Chondrocyte (in vitro differentiated cells): ENCODE measurements at regions not wholly inside any gene's neighbourhood (a gene's known extent, or its start where the extent isn't known, plus 50 kb on each side); places are given as distances from the start of the nearest gene placed in this dataset.
A peak's percentile ranks its signal among the peaks of the same experiment; 100 is the strongest.

ENCODE experiments used
- DNase-seq: peaks from one replicate; pipeline ENCODE4 v3.0.0; 2021; ENCODE audit warnings: mixed read lengths, low spot score
- H3K27ac Mint-ChIP-seq: one replicate; pipeline ENCODE4 v1.8.0; 2021; ENCODE audit warnings: mild to moderate bottlenecking, moderate library complexity, mixed read lengths; ENCODE audit not compliant: unreplicated experiment
- H3K27me3 Mint-ChIP-seq: 2 replicates; pipeline ENCODE4 v1.8.0; 2021; ENCODE audit warnings: low read depth, mixed read lengths
- H3K36me3 Mint-ChIP-seq: 2 replicates; pipeline ENCODE4 v1.8.0; 2021; ENCODE audit warnings: low read depth, mixed read lengths
- H3K4me1 Mint-ChIP-seq: 2 replicates; pipeline ENCODE4 v1.8.0; 2021; ENCODE audit warnings: low read depth, mild to moderate bottlenecking, mixed read lengths
- H3K4me3 Mint-ChIP-seq: one replicate; pipeline ENCODE4 v1.8.0; 2021; ENCODE audit warnings: mild to moderate bottlenecking, moderate library complexity, mixed read lengths; ENCODE audit not compliant: unreplicated experiment
- H3K9me3 Mint-ChIP-seq: 2 replicates; pipeline ENCODE4 v1.8.0; 2021; ENCODE audit warnings: low read depth, mixed read lengths
- TF ChIP-seq, protein P1 (sequence below): fragments of 200-600 bp; sonication (generic); IDR thresholded peaks from 2 replicates; pipeline ENCODE4 v1.5.0; 2021; ENCODE audit warnings: antibody characterized with exemption, mild to moderate bottlenecking, moderate library complexity

DNA sequence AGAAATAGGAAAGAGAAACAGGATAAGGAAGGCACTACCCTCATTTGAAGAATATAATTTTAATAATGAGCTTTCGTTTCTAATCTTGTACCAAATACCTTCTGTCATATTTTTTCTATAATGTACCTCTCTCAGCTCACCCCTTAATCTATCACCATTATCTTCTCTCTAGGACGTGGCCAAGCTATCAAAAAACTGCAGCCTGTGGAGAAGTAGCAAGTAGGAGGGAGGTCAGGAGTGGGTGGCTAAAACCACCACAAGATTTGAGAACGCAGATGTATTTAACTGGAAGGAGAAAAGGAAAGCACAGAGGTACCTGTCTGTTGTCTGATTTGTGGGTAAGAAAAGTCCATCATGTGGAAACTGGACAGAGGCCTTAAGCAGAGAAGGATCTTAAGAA lies 576.7 kb upstream of the DIPK2B start:
- peaks cover 4% of the 10 kb centered on the region for H3K9me3 Mint-ChIP-seq
- H3K4me1 Mint-ChIP-seq, result peaks cover 54% of the 10 kb centered on the region
- H3K36me3 Mint-ChIP-seq, result no peaks in the 10 kb centered on the region
- TF ChIP-seq, protein P1, sequence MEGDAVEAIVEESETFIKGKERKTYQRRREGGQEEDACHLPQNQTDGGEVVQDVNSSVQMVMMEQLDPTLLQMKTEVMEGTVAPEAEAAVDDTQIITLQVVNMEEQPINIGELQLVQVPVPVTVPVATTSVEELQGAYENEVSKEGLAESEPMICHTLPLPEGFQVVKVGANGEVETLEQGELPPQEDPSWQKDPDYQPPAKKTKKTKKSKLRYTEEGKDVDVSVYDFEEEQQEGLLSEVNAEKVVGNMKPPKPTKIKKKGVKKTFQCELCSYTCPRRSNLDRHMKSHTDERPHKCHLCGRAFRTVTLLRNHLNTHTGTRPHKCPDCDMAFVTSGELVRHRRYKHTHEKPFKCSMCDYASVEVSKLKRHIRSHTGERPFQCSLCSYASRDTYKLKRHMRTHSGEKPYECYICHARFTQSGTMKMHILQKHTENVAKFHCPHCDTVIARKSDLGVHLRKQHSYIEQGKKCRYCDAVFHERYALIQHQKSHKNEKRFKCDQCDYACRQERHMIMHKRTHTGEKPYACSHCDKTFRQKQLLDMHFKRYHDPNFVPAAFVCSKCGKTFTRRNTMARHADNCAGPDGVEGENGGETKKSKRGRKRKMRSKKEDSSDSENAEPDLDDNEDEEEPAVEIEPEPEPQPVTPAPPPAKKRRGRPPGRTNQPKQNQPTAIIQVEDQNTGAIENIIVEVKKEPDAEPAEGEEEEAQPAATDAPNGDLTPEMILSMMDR, result no peak
- H3K27me3 Mint-ChIP-seq, result no peaks in the 10 kb centered on the region
- no peak overlapping the region for H3K4me3 Mint-ChIP-seq
- H3K27ac Mint-ChIP-seq, result no peak overlapping the region
- DNase-seq, result no peak

DNA sequence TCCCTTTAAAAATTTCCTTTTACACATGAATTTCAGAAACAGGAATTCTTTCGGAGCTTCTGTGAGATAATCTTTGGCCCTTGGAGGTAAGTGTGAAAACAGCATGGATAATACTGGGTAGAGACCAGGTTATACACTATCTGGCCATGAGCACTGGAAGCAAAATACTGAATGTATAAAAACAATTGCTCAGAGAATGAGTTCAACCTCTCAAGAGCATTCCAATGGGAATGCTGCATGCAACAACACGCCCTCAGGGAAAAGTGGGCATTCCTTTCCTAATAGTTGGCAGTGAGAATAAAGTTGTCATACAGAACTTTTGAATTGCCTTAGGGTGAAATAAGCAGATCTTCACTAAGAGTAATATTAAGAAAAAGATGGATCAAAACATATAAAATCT lies 574.8 kb upstream of the DIPK2B start:
- no peak for DNase-seq
- peaks cover 4% of the 10 kb centered on the region for H3K9me3 Mint-ChIP-seq
- H3K27me3 Mint-ChIP-seq, result no peaks in the 10 kb centered on the region
- peaks cover 63% of the 10 kb centered on the region for H3K4me1 Mint-ChIP-seq
- TF ChIP-seq, protein P1, result no peak
- no peaks in the 10 kb centered on the region for H3K36me3 Mint-ChIP-seq
- peak overlapping the region; percentile 88 for H3K27ac Mint-ChIP-seq
- H3K4me3 Mint-ChIP-seq, result peak overlapping the region; percentile 16

DNA sequence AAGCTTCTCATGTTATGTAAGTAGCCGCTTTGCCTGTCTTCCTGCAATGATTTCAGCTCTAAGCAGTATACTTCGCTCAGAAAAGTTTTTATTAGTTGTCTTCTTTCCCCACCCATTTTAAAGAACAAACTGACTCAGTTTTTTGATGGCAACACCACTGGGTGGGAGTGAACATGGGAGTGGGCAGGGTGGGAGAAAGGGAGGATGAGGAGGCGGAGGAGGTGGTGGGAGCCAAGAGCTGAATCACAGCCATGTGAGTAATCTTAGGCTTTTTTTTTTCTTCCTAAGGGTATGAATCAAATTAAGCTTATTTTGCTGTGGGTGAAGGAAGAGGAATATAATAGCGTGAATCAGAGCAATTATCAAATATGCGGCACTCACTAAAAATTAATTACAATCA lies 574.3 kb upstream of the DIPK2B start:
- TF ChIP-seq, protein P1, result no peak
- Mint-ChIP-seq H3K4me3 (peak overlapping the region; percentile 39), H3K9me3 (peaks cover 4% of the 10 kb centered on the region), H3K27ac (peak overlapping the region; percentile 88), H3K27me3 (no peaks in the 10 kb centered on the region), H3K36me3 (no peaks in the 10 kb centered on the region), H3K4me1 (peaks cover 67% of the 10 kb centered on the region)
- no peak for DNase-seq

GRCh38 chrX:45773572-45773971 lies 572.9 kb upstream of the DIPK2B start:
- H3K36me3 Mint-ChIP-seq, result no peaks in the 10 kb centered on the region
- no peak overlapping the region for H3K27ac Mint-ChIP-seq
- no peak for DNase-seq
- H3K9me3 Mint-ChIP-seq, result no peaks in the 10 kb centered on the region
- no peaks in the 10 kb centered on the region for H3K27me3 Mint-ChIP-seq
- peaks cover 76% of the 10 kb centered on the region for H3K4me1 Mint-ChIP-seq
- TF ChIP-seq, protein P1, result no peak
- no peak overlapping the region for H3K4me3 Mint-ChIP-seq

GRCh38 chrX:45771560-45772340 lies 571.1 kb upstream of the DIPK2B start:
- TF ChIP-seq, protein P1, result no peak
- DNase-seq, result no peak
- Mint-ChIP-seq H3K27me3 (no peaks in the 10 kb centered on the region), H3K4me3 (peak overlapping the region; percentile 77), H3K9me3 (no peaks in the 10 kb centered on the region), H3K4me1 (peaks cover 83% of the 10 kb centered on the region), H3K36me3 (no peaks in the 10 kb centered on the region), H3K27ac (peak overlapping the region; percentile 89)
